DND-41 (cell line): ENCODE measurements at regions not wholly inside any gene's neighbourhood (a gene's known extent, or its start where the extent isn't known, plus 50 kb on each side); places are given as distances from the start of the nearest gene placed in this dataset.

ENCODE experiments used
- ATAC-seq: fragments of 200-7000 bp; cut with Tn5 transposase; 3 replicates; pipeline ENCODE4 v1.9.1; 2021; ENCODE audit warnings: low read depth; ENCODE audit not compliant: insufficient read depth
- DNase-seq: peaks from one replicate; pipeline ENCODE4 v3.0.0-alpha.2; 2020
- H2AFZ ChIP-seq: 2 replicates; pipeline ENCODE4 v1.6.0; 2012; ENCODE audit warnings: low read depth, low read length
- H3K27ac ChIP-seq: 2 replicates; pipeline ENCODE4 v1.5.1; 2012; ENCODE audit warnings: low read length, inconsistent platforms
- H3K27me3 ChIP-seq: fragments of 200-600 bp; sonication (generic); 2 replicates; pipeline ENCODE4 v1.6.0; 2012; ENCODE audit warnings: low read length, mild to moderate bottlenecking, inconsistent platforms; ENCODE audit not compliant: insufficient read depth, poor library complexity
- H3K36me3 ChIP-seq: 2 replicates; pipeline ENCODE4 v1.5.1; 2012; ENCODE audit warnings: low read length, inconsistent platforms; ENCODE audit not compliant: insufficient read depth
- H3K4me1 ChIP-seq: 2 replicates; pipeline ENCODE4 v1.5.1; 2012; ENCODE audit warnings: mild to moderate bottlenecking, low read length; ENCODE audit not compliant: insufficient read depth
- H3K4me2 ChIP-seq: 2 replicates; pipeline ENCODE4 v1.6.0; 2012; ENCODE audit warnings: mild to moderate bottlenecking, moderate library complexity, low read length, inconsistent platforms; ENCODE audit not compliant: insufficient read depth
- H3K4me3 ChIP-seq, 2 experiments: fragments of 200-600 bp in 1 of 2; shearing (Covaris generic) in 1 of 2; 2 replicates each; pipeline ENCODE4 v1.5.1; 2012 to 2016; ENCODE audit warnings: inconsistent platforms in 2 of 2, low read length in 2 of 2, mild to moderate bottlenecking in 2 of 2, low read depth in 1 of 2, moderate library complexity in 1 of 2
- H3K79me2 ChIP-seq: 2 replicates; pipeline ENCODE4 v1.6.0; 2012; ENCODE audit warnings: low read length, inconsistent platforms; ENCODE audit not compliant: insufficient read depth
- H3K9ac ChIP-seq: 2 replicates; pipeline ENCODE4 v1.6.0; 2012; ENCODE audit warnings: low read depth, mild to moderate bottlenecking, inconsistent platforms, low read length, moderate library complexity
- H3K9me3 ChIP-seq: 2 replicates; pipeline ENCODE4 v1.5.1; 2012; ENCODE audit warnings: low read length, moderate library complexity, mild to moderate bottlenecking, inconsistent platforms; ENCODE audit not compliant: insufficient read depth, severe bottlenecking
- H4K20me1 ChIP-seq: 2 replicates; pipeline ENCODE4 v1.6.0; 2012; ENCODE audit warnings: low read length; ENCODE audit not compliant: insufficient read depth
- CTCF ChIP-seq: IDR thresholded peaks from 2 replicates; pipeline ENCODE4 v1.5.1; 2012; ENCODE audit warnings: borderline replicate concordance, low read length, moderate library complexity, mild to moderate bottlenecking; ENCODE audit not compliant: poor library complexity, severe bottlenecking; ENCODE audit errors: extremely low read depth
- EZH2 ChIP-seq: IDR thresholded peaks from 3 replicates; pipeline ENCODE4 v1.6.1; 2012; ENCODE audit warnings: borderline replicate concordance, low read depth, mild to moderate bottlenecking, moderate library complexity, low read length, inconsistent platforms; ENCODE audit not compliant: severe bottlenecking

GRCh38 chr10:36465604-36466379, 659.6 kb upstream of the ANKRD30A start:
- H3K36me3 ChIP-seq = no peaks in the 10 kb centered on the region
- no peak overlapping the region for H3K4me2 ChIP-seq
- no peak overlapping the region for H3K9ac ChIP-seq
- H3K9me3 ChIP-seq = no peaks in the 10 kb centered on the region
- H3K4me1 ChIP-seq = no peaks in the 10 kb centered on the region
- no peaks in the 10 kb centered on the region for H3K79me2 ChIP-seq
- ATAC-seq = no peak
- H3K27ac ChIP-seq = no peak overlapping the region
- no peak overlapping the region for H3K4me3 ChIP-seq
- TF ChIP-seq CTCF (no peak), EZH2 (no peak)
- H3K27me3 ChIP-seq = no peaks in the 10 kb centered on the region
- DNase-seq = no peak
- no peak overlapping the region for H2AFZ ChIP-seq
- no peaks in the 10 kb centered on the region for H4K20me1 ChIP-seq

- H3K4me2 ChIP-seq = no peak overlapping the region
- ATAC-seq (no peak), DNase-seq (no peak)
- no peaks in the 10 kb centered on the region for H3K27me3 ChIP-seq
- no peak overlapping the region for H2AFZ ChIP-seq
- H3K4me1 ChIP-seq = no peaks in the 10 kb centered on the region
- no peak overlapping the region for H3K9ac ChIP-seq
- TF ChIP-seq CTCF (no peak), EZH2 (no peak)
- H3K4me3 ChIP-seq = no peak overlapping the region
- no peak overlapping the region for H3K27ac ChIP-seq
- no peaks in the 10 kb centered on the region for H3K36me3 ChIP-seq
- no peaks in the 10 kb centered on the region for H3K79me2 ChIP-seq
- no peaks in the 10 kb centered on the region for H4K20me1 ChIP-seq
- H3K9me3 ChIP-seq = no peaks in the 10 kb centered on the region
Measured at GRCh38 chr10:36464291-36464690, 661.1 kb upstream of the ANKRD30A start.

DNA sequence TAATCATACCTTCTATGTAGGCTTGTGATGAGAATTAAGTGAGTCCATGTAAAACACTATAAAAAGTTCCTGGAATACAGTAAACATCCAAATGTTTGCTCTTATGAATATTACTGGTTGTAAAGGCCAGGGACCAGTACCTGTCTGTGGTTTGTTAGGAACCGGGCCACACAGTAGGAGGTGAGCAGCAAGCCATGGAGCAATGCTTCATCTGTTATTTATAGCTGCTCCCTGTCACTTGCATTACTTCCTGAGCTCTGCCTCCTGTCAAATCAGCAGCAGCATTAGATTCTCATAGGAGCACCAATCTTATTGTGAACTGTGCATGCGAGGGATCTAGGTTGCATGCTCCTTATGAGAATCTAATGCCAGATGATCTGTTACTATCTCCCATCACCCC, 662.0 kb upstream of the ANKRD30A start:
- H3K79me2 ChIP-seq = no peaks in the 10 kb centered on the region
- H3K36me3 ChIP-seq = no peaks in the 10 kb centered on the region
- H2AFZ ChIP-seq = no peak overlapping the region
- no peak overlapping the region for H3K4me2 ChIP-seq
- H4K20me1 ChIP-seq = no peaks in the 10 kb centered on the region
- peaks cover 3% of the 10 kb centered on the region for H3K9me3 ChIP-seq
- no peak overlapping the region for H3K9ac ChIP-seq
- H3K4me1 ChIP-seq = no peaks in the 10 kb centered on the region
- TF ChIP-seq EZH2 (no peak), CTCF (no peak)
- no peak overlapping the region for H3K4me3 ChIP-seq
- ATAC-seq = no peak
- DNase-seq = no peak
- H3K27ac ChIP-seq = no peak overlapping the region
- no peaks in the 10 kb centered on the region for H3K27me3 ChIP-seq
